PC-3 (cell line): ENCODE measurements at regions not wholly inside any gene's neighbourhood (a gene's known extent, or its start where the extent isn't known, plus 50 kb on each side); places are given as distances from the start of the nearest gene placed in this dataset.

Experiments
- CTCF ChIP-seq: fragments of 300-600 bp; sonication (generic); conservative IDR thresholded peaks from 2 replicates; pipeline ENCODE4 v1.5.1; 2017; ENCODE audit warnings: antibody characterized with exemption, low read depth, mild to moderate bottlenecking, low read length
- EZH2 ChIP-seq: fragments of 300-600 bp; sonication (generic); IDR thresholded peaks from one replicate; pipeline ENCODE4 v1.6.1; 2017; ENCODE audit warnings: antibody characterized with exemption, mild to moderate bottlenecking, low read length; ENCODE audit not compliant: unreplicated experiment

GRCh38 chr2:2831633-2832032 lies 500.6 kb upstream of the MYT1L start:
- TF ChIP-seq CTCF = no peak
- TF ChIP-seq EZH2 = no peak
